Activated T-cell treated with anti-CD3 and anti-CD28 coated beads for 48 hours (primary cell): ENCODE measurements at regions not wholly inside any gene's neighbourhood (a gene's known extent, or its start where the extent isn't known, plus 50 kb on each side); places are given as distances from the start of the nearest gene placed in this dataset.

Experiments
- DNase-seq: peaks from one replicate; pipeline ENCODE4 v3.0.0-alpha.2; 2020; ENCODE audit warnings: low read depth

- no peak for DNase-seq
Measured at GRCh38 chr12:89919241-89919906, 210.7 kb upstream of the ATP2B1 start.

- no peak for DNase-seq
Measured at GRCh38 chr12:89918172-89918846, 209.7 kb upstream of the ATP2B1 start.

- no peak for DNase-seq
Measured at GRCh38 chr12:89909753-89910152, 201.1 kb upstream of the ATP2B1 start.

GRCh38 chr12:89907659-89908058, 199.0 kb upstream of the ATP2B1 start:
- DNase-seq = no peak

GRCh38 chr12:89906824-89907223, 198.2 kb upstream of the ATP2B1 start:
- DNase-seq = no peak

- DNase-seq = no peak
Measured at GRCh38 chr12:89906178-89906577, 197.5 kb upstream of the ATP2B1 start.

- no peak for DNase-seq
Measured at GRCh38 chr12:89901906-89902642, 193.4 kb upstream of the ATP2B1 start.

- DNase-seq = no peak
Measured at GRCh38 chr12:89901319-89901718, 192.7 kb upstream of the ATP2B1 start.

GRCh38 chr12:89899651-89900050, 191.0 kb upstream of the ATP2B1 start:
- no peak for DNase-seq

- DNase-seq = no peak
Measured at GRCh38 chr12:89895591-89895990, 187.0 kb upstream of the ATP2B1 start.

- no peak for DNase-seq
Measured at GRCh38 chr12:89895101-89895500, 186.5 kb upstream of the ATP2B1 start.

GRCh38 chr12:89893972-89894706, 185.5 kb upstream of the ATP2B1 start:
- DNase-seq = no peak

GRCh38 chr12:89892436-89892835, 183.8 kb upstream of the ATP2B1 start:
- DNase-seq = no peak

GRCh38 chr12:89891933-89892332, 183.3 kb upstream of the ATP2B1 start:
- DNase-seq = no peak

- no peak for DNase-seq
Measured at GRCh38 chr12:89890161-89890560, 181.5 kb upstream of the ATP2B1 start.

- DNase-seq = no peak
Measured at GRCh38 chr12:89889062-89889461, 180.4 kb upstream of the ATP2B1 start.

- DNase-seq = no peak
Measured at GRCh38 chr12:89884952-89885351, 176.3 kb upstream of the ATP2B1 start.

- no peak for DNase-seq
Measured at GRCh38 chr12:89884416-89884898, 175.8 kb upstream of the ATP2B1 start.

GRCh38 chr12:89883630-89884389, 175.2 kb upstream of the ATP2B1 start:
- no peak for DNase-seq

GRCh38 chr12:89882792-89883191, 174.2 kb upstream of the ATP2B1 start:
- no peak for DNase-seq

GRCh38 chr12:89882050-89882449, 173.4 kb upstream of the ATP2B1 start:
- DNase-seq = no peak
